HL-60 (cell line): ENCODE measurements at regions not wholly inside any gene's neighbourhood (a gene's known extent, or its start where the extent isn't known, plus 50 kb on each side); places are given as distances from the start of the nearest gene placed in this dataset.

Experiments used
- POLR2AphosphoS5 ChIP-seq: IDR thresholded peaks from 2 replicates; pipeline ENCODE4 v1.6.1; 2012; ENCODE audit warnings: low read depth
- SPI1 ChIP-seq: IDR thresholded peaks from 2 replicates; pipeline ENCODE4 v1.6.1; 2012; ENCODE audit warnings: low read depth, mild to moderate bottlenecking, borderline replicate concordance
- TF ChIP-seq, protein P1 (sequence below): IDR thresholded peaks from one replicate; pipeline ENCODE4 v1.5.1; 2011; ENCODE audit warnings: low read length, control low read depth, inconsistent platforms; ENCODE audit not compliant: insufficient read depth

DNA sequence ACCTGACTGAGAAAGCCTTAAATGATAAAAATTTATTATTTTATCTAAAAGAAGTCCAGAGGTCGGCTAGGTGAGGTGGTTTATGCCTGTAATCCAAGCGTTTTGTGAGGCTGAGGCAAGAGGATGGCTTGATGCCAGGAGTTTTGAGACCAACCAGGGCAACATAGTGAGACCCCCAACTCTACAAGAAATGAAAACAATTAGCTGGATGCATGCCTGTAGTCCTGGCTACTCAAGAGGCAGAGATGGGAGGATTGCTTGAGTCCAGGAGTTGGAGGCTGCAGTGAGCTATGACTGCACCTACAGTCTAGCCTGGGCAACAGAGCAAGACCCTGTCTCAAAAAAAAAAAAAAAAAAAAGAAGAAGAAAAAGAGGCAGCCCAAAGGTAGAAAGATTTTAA is 179.9 kb upstream of the KIF2A start:
- TF ChIP-seq, protein P1, sequence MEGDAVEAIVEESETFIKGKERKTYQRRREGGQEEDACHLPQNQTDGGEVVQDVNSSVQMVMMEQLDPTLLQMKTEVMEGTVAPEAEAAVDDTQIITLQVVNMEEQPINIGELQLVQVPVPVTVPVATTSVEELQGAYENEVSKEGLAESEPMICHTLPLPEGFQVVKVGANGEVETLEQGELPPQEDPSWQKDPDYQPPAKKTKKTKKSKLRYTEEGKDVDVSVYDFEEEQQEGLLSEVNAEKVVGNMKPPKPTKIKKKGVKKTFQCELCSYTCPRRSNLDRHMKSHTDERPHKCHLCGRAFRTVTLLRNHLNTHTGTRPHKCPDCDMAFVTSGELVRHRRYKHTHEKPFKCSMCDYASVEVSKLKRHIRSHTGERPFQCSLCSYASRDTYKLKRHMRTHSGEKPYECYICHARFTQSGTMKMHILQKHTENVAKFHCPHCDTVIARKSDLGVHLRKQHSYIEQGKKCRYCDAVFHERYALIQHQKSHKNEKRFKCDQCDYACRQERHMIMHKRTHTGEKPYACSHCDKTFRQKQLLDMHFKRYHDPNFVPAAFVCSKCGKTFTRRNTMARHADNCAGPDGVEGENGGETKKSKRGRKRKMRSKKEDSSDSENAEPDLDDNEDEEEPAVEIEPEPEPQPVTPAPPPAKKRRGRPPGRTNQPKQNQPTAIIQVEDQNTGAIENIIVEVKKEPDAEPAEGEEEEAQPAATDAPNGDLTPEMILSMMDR = no peak
- TF ChIP-seq SPI1 (no peak), POLR2AphosphoS5 (no peak)
